Astrocyte of the hippocampus (primary cell): ENCODE measurements at regions not wholly inside any gene's neighbourhood (a gene's known extent, or its start where the extent isn't known, plus 50 kb on each side); places are given as distances from the start of the nearest gene placed in this dataset.

Source experiments
- DNase-seq: peaks from one replicate; pipeline ENCODE4 v3.0.0; 2011; ENCODE audit warnings: low read depth, low spot score

- no peak for DNase-seq
Measured at GRCh38 chr2:151033271-151034248, 228.1 kb downstream of the RBM43 start.

GRCh38 chr2:151032741-151033191, 228.9 kb downstream of the RBM43 start:
- peak; percentile 21 for DNase-seq

GRCh38 chr2:151030663-151031230, 230.9 kb downstream of the RBM43 start:
- DNase-seq, result no peak

GRCh38 chr2:151029406-151030157, 232.1 kb downstream of the RBM43 start:
- DNase-seq, result peak; percentile 35

- DNase-seq, result no peak
Measured at GRCh38 chr2:151028691-151029176, 232.9 kb downstream of the RBM43 start.

- DNase-seq, result peak; percentile 25
Measured at GRCh38 chr2:151027151-151027550, 234.5 kb downstream of the RBM43 start.

- no peak for DNase-seq
Measured at GRCh38 chr2:151025816-151026215, 235.8 kb downstream of the RBM43 start.

GRCh38 chr2:151024696-151025251, 236.9 kb downstream of the RBM43 start:
- DNase-seq, result no peak

GRCh38 chr2:151021747-151022452, 239.8 kb downstream of the RBM43 start:
- no peak for DNase-seq

- no peak for DNase-seq
Measured at GRCh38 chr2:151020411-151020810, 241.3 kb downstream of the RBM43 start.

GRCh38 chr2:151009437-151010175, 252.1 kb downstream of the RBM43 start:
- no peak for DNase-seq

GRCh38 chr2:151007365-151007764, 254.3 kb downstream of the RBM43 start:
- DNase-seq, result peak; percentile 36

GRCh38 chr2:151002959-151003600, 258.6 kb downstream of the RBM43 start:
- no peak for DNase-seq

- no peak for DNase-seq
Measured at GRCh38 chr2:150997702-150998440, 263.8 kb downstream of the RBM43 start.

GRCh38 chr2:150997066-150997465, 264.6 kb downstream of the RBM43 start:
- no peak for DNase-seq

GRCh38 chr2:150994076-150994475, 267.6 kb downstream of the RBM43 start:
- DNase-seq, result no peak

GRCh38 chr2:150989969-150990368, 271.7 kb downstream of the RBM43 start:
- DNase-seq, result no peak

- DNase-seq, result no peak
Measured at GRCh38 chr2:150985741-150986140, 275.9 kb downstream of the RBM43 start.

GRCh38 chr2:150983314-150983897, 278.3 kb downstream of the RBM43 start:
- peak; percentile 18 for DNase-seq
